ENCODE measurements at regions not wholly inside any gene's neighbourhood (a gene's known extent, or its start where the extent isn't known, plus 50 kb on each side); places are given as distances from the start of the nearest gene placed in this dataset.

- TF ChIP-seq CHD7 (IDR thresholded peaks at IDR 0.05; ENCODE audit: insufficient replicate concordance, low read length): no peak
- no peak for TF ChIP-seq ASH2L (IDR thresholded peaks at IDR 0.05; ENCODE audit: low read length)
- TF ChIP-seq TEAD4 (IDR thresholded peaks at IDR 0.05; ENCODE audit: low read depth, low read length): no peak
- TF ChIP-seq KDM5A (IDR thresholded peaks at IDR 0.05; ENCODE audit: low read length): no peak
Measured at GRCh38 chr3:90129730-90130129, 1022.3 kb downstream of the EPHA3 start (continued).

Data from H1 (cell line).